ENCODE measurements at regions not wholly inside any gene's neighbourhood (a gene's known extent, or its start where the extent isn't known, plus 50 kb on each side); places are given as distances from the start of the nearest gene placed in this dataset.
"Not testable (repeated sequence)": the region's sequence is repeated elsewhere in the genome, so short reads cannot be mapped to it uniquely, and the experiment has no call there.

DNA sequence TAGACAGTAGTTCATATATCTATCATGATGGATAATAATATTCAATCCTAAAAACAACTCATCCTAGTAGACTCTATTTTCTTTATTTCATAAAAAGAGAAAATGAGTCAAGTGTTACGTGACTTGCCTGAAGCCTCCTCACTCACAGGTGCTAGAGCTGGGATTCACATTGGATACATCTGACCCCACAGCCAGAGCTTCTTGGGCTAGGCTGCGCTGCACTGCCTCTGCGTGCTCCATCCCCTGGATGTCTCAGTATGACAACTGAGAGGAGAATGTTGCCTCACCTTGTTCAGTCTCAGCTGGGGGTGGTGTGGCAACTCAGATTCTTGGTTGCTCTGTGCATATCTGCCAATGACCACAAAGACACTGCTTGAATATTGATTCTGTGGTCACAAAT lies 286.6 kb downstream of the LIG4 start:
- Mint-ChIP-seq H3K27ac (no peak overlapping the region), H3K27me3 (ENCODE audit: insufficient read depth) (no peaks in the 10 kb centered on the region), H3K4me1 (no peaks in the 10 kb centered on the region), H3K36me3 (ENCODE audit: low read depth) (no peaks in the 10 kb centered on the region), H3K9me3 (peaks cover 2% of the 10 kb centered on the region), H3K4me3 (no peak overlapping the region)
- H3K4me1 ChIP-seq (ENCODE audit: control insufficient read depth, insufficient read depth, low read length): no peaks in the 10 kb centered on the region
- H3K9ac ChIP-seq (ENCODE audit: extremely low read depth, low read length, poor library complexity, severe bottlenecking): no peak overlapping the region
- no peak overlapping the region for H3K27ac ChIP-seq (ENCODE audit: low read depth, low read length)
- no peak overlapping the region for H3K4me3 ChIP-seq (ENCODE audit: low read length)
- no peaks in the 10 kb centered on the region for H3K36me3 ChIP-seq (ENCODE audit: control insufficient read depth, insufficient read depth, low read length)
- WGBS, 2 experiments (ENCODE audit: insufficient coverage in 1 of 2, insufficient read length in 1 of 2): 80 to 95% methylated on average over 2 to 3 of the region's 3 CpGs
- TF ChIP-seq, protein P1, sequence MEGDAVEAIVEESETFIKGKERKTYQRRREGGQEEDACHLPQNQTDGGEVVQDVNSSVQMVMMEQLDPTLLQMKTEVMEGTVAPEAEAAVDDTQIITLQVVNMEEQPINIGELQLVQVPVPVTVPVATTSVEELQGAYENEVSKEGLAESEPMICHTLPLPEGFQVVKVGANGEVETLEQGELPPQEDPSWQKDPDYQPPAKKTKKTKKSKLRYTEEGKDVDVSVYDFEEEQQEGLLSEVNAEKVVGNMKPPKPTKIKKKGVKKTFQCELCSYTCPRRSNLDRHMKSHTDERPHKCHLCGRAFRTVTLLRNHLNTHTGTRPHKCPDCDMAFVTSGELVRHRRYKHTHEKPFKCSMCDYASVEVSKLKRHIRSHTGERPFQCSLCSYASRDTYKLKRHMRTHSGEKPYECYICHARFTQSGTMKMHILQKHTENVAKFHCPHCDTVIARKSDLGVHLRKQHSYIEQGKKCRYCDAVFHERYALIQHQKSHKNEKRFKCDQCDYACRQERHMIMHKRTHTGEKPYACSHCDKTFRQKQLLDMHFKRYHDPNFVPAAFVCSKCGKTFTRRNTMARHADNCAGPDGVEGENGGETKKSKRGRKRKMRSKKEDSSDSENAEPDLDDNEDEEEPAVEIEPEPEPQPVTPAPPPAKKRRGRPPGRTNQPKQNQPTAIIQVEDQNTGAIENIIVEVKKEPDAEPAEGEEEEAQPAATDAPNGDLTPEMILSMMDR (conservative IDR thresholded peaks at IDR 0.05): no peak
- DNase-seq: no peak
- no peaks in the 10 kb centered on the region for H3K9me3 ChIP-seq (ENCODE audit: control insufficient read depth, low read length)
- H3K27me3 ChIP-seq (ENCODE audit: control insufficient read depth, insufficient read depth, low read length, poor library complexity, severe bottlenecking): no peaks in the 10 kb centered on the region

DNA sequence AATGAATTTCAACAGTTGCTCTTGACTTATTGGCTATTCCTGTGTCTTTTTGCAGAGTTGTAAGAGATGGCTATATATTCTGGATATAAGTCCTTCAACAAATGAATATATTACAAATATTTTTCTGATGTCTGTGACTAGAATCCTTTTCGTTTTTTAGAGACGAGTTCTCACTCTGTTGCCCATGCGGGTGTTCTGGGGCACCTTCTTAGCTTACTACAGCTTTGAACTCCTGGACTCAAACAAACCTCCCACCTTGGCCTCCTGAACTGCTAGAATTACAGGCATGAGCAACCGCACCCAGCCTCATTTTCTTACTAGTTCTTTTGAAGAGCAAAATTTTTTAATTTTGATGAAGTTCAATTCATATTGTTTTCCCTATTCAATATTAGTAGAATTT lies 287.8 kb downstream of the LIG4 start:
- Histone ChIP-seq H3K4me3 (ENCODE audit: low read length) (no peak overlapping the region), H3K4me1 (ENCODE audit: control insufficient read depth, insufficient read depth, low read length) (no peaks in the 10 kb centered on the region), H3K27ac (ENCODE audit: low read depth, low read length) (no peak overlapping the region), H3K9ac (ENCODE audit: extremely low read depth, low read length, poor library complexity, severe bottlenecking) (no peak overlapping the region), H3K9me3 (ENCODE audit: control insufficient read depth, low read length) (no peaks in the 10 kb centered on the region), H3K27me3 (ENCODE audit: control insufficient read depth, insufficient read depth, low read length, poor library complexity, severe bottlenecking) (no peaks in the 10 kb centered on the region), H3K36me3 (ENCODE audit: control insufficient read depth, insufficient read depth, low read length) (no peaks in the 10 kb centered on the region)
- no peaks in the 10 kb centered on the region for H3K36me3 Mint-ChIP-seq (ENCODE audit: low read depth)
- H3K4me3 Mint-ChIP-seq: no peak overlapping the region
- H3K9me3 Mint-ChIP-seq: peaks cover 2% of the 10 kb centered on the region
- H3K4me1 Mint-ChIP-seq: no peaks in the 10 kb centered on the region
- no peaks in the 10 kb centered on the region for H3K27me3 Mint-ChIP-seq (ENCODE audit: insufficient read depth)
- 96% methylated on average over 4 of the region's 4 CpGs; no CpG with 5 or more reads in 1 of the 2 experiments for WGBS, 2 experiments (ENCODE audit: insufficient coverage in 1 of 2, insufficient read length in 1 of 2)
- no peak overlapping the region for H3K27ac Mint-ChIP-seq
- TF ChIP-seq, protein P1 (conservative IDR thresholded peaks at IDR 0.05): no peak
- DNase-seq: no peak

DNA sequence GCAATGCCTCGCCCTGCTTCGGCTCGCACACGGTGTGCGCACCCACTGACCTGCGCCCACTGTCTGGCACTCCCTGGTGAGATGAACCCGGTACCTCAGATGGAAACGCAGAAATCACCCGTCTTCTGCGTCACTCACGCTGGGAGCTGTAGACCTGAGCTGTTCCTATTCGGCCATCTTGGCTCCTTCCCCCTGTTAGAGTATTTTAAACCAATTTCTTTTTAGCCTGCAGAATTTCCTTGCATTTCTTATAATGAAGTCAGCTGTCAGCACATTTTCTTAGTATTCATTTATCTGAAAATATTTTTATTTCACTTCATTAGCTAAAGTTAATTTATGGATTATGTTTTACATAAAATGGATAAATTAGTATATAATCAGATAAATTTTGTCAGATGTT lies 288.8 kb downstream of the LIG4 start:
- not testable (repeated sequence) for H3K36me3 ChIP-seq (ENCODE audit: control insufficient read depth, insufficient read depth, low read length); H3K27ac Mint-ChIP-seq; H3K27ac ChIP-seq (ENCODE audit: low read depth, low read length); H3K4me1 Mint-ChIP-seq; H3K4me3 Mint-ChIP-seq; H3K27me3 Mint-ChIP-seq (ENCODE audit: insufficient read depth); H3K9me3 Mint-ChIP-seq; H3K27me3 ChIP-seq (ENCODE audit: control insufficient read depth, insufficient read depth, low read length, poor library complexity, severe bottlenecking); H3K4me3 ChIP-seq (ENCODE audit: low read length); DNase-seq; H3K36me3 Mint-ChIP-seq (ENCODE audit: low read depth); H3K4me1 ChIP-seq (ENCODE audit: control insufficient read depth, insufficient read depth, low read length); H3K9ac ChIP-seq (ENCODE audit: extremely low read depth, low read length, poor library complexity, severe bottlenecking); H3K9me3 ChIP-seq (ENCODE audit: control insufficient read depth, low read length)
- WGBS, 2 experiments (ENCODE audit: insufficient coverage in 1 of 2, insufficient read length in 1 of 2): 62% methylated on average over 7 of the region's 12 CpGs; no CpG with 5 or more reads in 1 of the 2 experiments

DNA sequence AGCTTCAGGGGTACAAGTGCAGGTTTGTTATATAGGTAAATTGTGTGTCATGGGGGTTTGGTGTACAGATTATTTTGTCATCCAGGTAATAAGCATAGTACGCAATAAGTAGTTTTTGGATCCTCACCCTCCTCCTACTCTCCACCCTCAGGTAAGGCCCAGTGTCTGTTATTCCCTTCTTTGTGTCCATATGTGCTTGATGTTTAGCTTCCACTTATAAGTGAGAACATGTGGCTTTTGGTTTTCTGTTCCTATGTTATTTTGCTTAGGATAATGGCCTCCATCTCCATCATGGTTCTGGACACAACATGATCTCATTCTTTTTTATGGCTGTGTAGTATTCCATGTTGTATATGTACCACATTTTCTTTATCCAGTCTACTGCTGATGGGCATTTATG lies 298.4 kb downstream of the LIG4 start:
- H3K27me3 Mint-ChIP-seq (ENCODE audit: insufficient read depth); DNase-seq; H3K9ac ChIP-seq (ENCODE audit: extremely low read depth, low read length, poor library complexity, severe bottlenecking); H3K9me3 Mint-ChIP-seq; H3K4me3 Mint-ChIP-seq; H3K4me1 ChIP-seq (ENCODE audit: control insufficient read depth, insufficient read depth, low read length); H3K27me3 ChIP-seq (ENCODE audit: control insufficient read depth, insufficient read depth, low read length, poor library complexity, severe bottlenecking); H3K4me3 ChIP-seq (ENCODE audit: low read length); H3K36me3 Mint-ChIP-seq (ENCODE audit: low read depth); H3K9me3 ChIP-seq (ENCODE audit: control insufficient read depth, low read length); H3K4me1 Mint-ChIP-seq; H3K27ac ChIP-seq (ENCODE audit: low read depth, low read length); H3K27ac Mint-ChIP-seq; H3K36me3 ChIP-seq (ENCODE audit: control insufficient read depth, insufficient read depth, low read length): not testable (repeated sequence)
- no CpG with 5 or more reads among the region's 1 CpG for WGBS, 2 experiments (ENCODE audit: insufficient coverage in 1 of 2, insufficient read length in 1 of 2)
